ENCODE measurements at regions not wholly inside any gene's neighbourhood (a gene's known extent, or its start where the extent isn't known, plus 50 kb on each side); places are given as distances from the start of the nearest gene placed in this dataset. TPM values are rescaled to one million over a fixed set of nuclear protein-coding genes. Genes with fewer than 3 reads are reported as not detected.

DNA sequence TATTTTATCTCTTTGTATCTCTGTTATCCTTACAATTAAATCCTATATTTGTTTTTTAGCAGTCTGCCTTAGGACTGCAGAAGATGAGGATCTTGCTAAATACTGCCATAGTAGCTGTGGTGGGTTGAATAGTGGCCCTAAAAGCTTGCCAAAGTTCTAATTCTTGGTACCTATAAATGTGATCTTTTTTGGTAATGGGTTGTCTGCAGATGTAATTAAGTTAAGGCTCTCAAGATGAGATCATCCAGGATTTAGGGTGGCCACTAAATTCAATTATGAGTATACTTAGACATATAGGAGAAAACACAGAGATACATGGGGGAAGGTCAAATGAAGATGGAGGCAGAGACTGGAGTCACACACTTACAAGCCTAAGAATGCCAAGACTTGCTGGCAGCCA, 1753.7 kb downstream of the RPA4 start:
- no peak for DNase-seq (ENCODE audit: low read depth)
- TF ChIP-seq, protein P1, sequence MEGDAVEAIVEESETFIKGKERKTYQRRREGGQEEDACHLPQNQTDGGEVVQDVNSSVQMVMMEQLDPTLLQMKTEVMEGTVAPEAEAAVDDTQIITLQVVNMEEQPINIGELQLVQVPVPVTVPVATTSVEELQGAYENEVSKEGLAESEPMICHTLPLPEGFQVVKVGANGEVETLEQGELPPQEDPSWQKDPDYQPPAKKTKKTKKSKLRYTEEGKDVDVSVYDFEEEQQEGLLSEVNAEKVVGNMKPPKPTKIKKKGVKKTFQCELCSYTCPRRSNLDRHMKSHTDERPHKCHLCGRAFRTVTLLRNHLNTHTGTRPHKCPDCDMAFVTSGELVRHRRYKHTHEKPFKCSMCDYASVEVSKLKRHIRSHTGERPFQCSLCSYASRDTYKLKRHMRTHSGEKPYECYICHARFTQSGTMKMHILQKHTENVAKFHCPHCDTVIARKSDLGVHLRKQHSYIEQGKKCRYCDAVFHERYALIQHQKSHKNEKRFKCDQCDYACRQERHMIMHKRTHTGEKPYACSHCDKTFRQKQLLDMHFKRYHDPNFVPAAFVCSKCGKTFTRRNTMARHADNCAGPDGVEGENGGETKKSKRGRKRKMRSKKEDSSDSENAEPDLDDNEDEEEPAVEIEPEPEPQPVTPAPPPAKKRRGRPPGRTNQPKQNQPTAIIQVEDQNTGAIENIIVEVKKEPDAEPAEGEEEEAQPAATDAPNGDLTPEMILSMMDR (IDR thresholded peaks at IDR 0.05; ENCODE audit: insufficient read depth, low read depth, low read length): no peak
- no peaks in the 10 kb centered on the region for H3K36me3 ChIP-seq (ENCODE audit: control insufficient read depth, insufficient read depth, low read length)
- H3K4me3 ChIP-seq (ENCODE audit: low read depth, low read length): no peak overlapping the region
- H3K27me3 ChIP-seq (ENCODE audit: control insufficient read depth, insufficient read depth, low read length): no peaks in the 10 kb centered on the region
- ChIA-PET CTCF (no interaction called here), POLR2A (no interaction called here)

DNA sequence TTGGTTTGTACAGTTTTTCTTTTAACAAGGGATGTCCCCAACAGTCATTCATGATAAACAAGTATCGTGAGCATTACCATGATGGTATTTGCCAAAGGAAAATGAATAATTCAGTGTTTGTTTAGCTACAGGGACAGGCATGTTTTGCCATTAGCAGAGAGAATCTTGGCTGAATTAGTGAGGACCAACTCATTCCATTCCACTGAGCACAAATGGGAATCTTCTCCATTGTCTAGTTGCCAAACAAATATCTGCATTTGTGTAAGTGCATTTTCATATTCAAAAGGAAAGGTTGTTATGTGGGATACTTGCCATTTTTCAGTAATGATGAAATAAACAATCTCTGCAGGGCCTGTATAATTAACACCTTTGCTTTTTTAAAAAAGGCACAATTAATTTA, 1762.6 kb downstream of the RPA4 start:
- H3K36me3 ChIP-seq (ENCODE audit: control insufficient read depth, insufficient read depth, low read length): no peaks in the 10 kb centered on the region
- POLR2A ChIA-PET: no interaction called here
- no peaks in the 10 kb centered on the region for H3K27me3 ChIP-seq (ENCODE audit: control insufficient read depth, insufficient read depth, low read length)
- TF ChIP-seq, protein P1 (IDR thresholded peaks at IDR 0.05; ENCODE audit: insufficient read depth, low read depth, low read length): no peak
- DNase-seq (ENCODE audit: low read depth): no peak
- H3K4me3 ChIP-seq (ENCODE audit: low read depth, low read length): no peak overlapping the region
- CTCF ChIA-PET: no interaction called here

- H3K36me3 ChIP-seq (ENCODE audit: control insufficient read depth, insufficient read depth, low read length): no peaks in the 10 kb centered on the region
- CTCF ChIA-PET: no interaction called here
- H3K27me3 ChIP-seq (ENCODE audit: control insufficient read depth, insufficient read depth, low read length): no peaks in the 10 kb centered on the region
- H3K4me3 ChIP-seq (ENCODE audit: low read depth, low read length): no peak overlapping the region
- TF ChIP-seq, protein P1 (IDR thresholded peaks at IDR 0.05; ENCODE audit: insufficient read depth, low read depth, low read length): no peak
- POLR2A ChIA-PET: no interaction called here
- DNase-seq (ENCODE audit: low read depth): no peak
Measured at GRCh38 chrX:98654565-98654964, 1755.5 kb downstream of the PCDH19 start.

Small RNAs in the stretch of these regions (small RNA-seq; reads per million reads assigned to genes)
- gene AL357312.1 (ENCODE audit: insufficient read length, low read depth, low replicate concordance): not detected
